GM12891 (cell line): ENCODE measurements at regions not wholly inside any gene's neighbourhood (a gene's known extent, or its start where the extent isn't known, plus 50 kb on each side); places are given as distances from the start of the nearest gene placed in this dataset.

Experiments used
- POLR2A ChIP-seq: IDR thresholded peaks from 2 replicates; pipeline ENCODE4 v1.6.1; 2011; ENCODE audit warnings: low read depth, low read length, control low read depth
- TAF1 ChIP-seq: IDR thresholded peaks from 2 replicates; pipeline ENCODE4 v1.6.1; 2011; ENCODE audit warnings: low read depth, low read length, control low read depth

DNA sequence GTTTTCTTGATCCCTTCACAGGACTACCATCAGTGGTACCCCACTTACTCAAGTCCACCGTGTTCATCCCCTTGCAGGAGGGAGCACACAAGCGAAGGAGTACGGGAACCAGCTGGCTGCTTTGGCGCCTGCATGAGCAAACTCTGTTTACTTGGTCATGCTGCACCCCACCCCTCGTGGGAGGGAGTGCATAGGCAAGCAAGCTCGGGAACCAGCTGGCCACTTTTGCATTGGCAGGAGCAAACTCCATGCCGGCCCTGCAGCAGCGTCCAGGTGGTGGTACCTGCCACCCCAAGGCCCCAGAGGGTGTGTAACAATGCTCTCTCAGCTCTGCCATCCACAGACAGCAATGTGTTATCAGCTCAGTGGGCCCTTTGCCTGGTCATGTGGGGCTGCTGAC, 737.8 kb downstream of the FAM181B start:
- TF ChIP-seq POLR2A (no peak), TAF1 (no peak)
